ENCODE measurements at regions not wholly inside any gene's neighbourhood (a gene's known extent, or its start where the extent isn't known, plus 50 kb on each side); places are given as distances from the start of the nearest gene placed in this dataset.

- TF ChIP-seq ZHX1 (conservative IDR thresholded peaks at IDR 0.05; ENCODE audit: low read length) (no peak), PHB2 (IDR thresholded peaks at IDR 0.05; ENCODE audit: low read depth) (no peak), CREM (IDR thresholded peaks at IDR 0.05; ENCODE audit: low read depth) (no peak), ZNF282 (CRISPR knock-in tag; IDR thresholded peaks at IDR 0.05) (no peak), TAF9B (IDR thresholded peaks at IDR 0.05; ENCODE audit: partially characterized antibody) (no peak), PHTF2 (CRISPR knock-in tag; IDR thresholded peaks at IDR 0.05) (no peak), NUFIP1 (IDR thresholded peaks at IDR 0.05; ENCODE audit: partially characterized antibody) (no peak), PRMT5 (CRISPR knock-in tag; IDR thresholded peaks at IDR 0.05) (no peak), CREB1 (IDR thresholded peaks at IDR 0.05) (no peak), CREB1 (CRISPR knock-in tag; IDR thresholded peaks at IDR 0.05) (no peak), RBM15 (IDR thresholded peaks at IDR 0.05; ENCODE audit: insufficient read depth, low read length) (no peak)
- TF ChIP-seq, protein P1, sequence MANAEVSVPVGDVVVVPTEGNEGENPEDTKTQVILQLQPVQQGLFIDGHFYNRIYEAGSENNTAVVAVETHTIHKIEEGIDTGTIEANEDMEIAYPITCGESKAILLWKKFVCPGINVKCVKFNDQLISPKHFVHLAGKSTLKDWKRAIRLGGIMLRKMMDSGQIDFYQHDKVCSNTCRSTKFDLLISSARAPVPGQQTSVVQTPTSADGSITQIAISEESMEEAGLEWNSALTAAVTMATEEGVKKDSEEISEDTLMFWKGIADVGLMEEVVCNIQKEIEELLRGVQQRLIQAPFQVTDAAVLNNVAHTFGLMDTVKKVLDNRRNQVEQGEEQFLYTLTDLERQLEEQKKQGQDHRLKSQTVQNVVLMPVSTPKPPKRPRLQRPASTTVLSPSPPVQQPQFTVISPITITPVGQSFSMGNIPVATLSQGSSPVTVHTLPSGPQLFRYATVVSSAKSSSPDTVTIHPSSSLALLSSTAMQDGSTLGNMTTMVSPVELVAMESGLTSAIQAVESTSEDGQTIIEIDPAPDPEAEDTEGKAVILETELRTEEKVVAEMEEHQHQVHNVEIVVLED (CRISPR knock-in tag; IDR thresholded peaks at IDR 0.05) = no peak
- TF ChIP-seq, protein P2, sequence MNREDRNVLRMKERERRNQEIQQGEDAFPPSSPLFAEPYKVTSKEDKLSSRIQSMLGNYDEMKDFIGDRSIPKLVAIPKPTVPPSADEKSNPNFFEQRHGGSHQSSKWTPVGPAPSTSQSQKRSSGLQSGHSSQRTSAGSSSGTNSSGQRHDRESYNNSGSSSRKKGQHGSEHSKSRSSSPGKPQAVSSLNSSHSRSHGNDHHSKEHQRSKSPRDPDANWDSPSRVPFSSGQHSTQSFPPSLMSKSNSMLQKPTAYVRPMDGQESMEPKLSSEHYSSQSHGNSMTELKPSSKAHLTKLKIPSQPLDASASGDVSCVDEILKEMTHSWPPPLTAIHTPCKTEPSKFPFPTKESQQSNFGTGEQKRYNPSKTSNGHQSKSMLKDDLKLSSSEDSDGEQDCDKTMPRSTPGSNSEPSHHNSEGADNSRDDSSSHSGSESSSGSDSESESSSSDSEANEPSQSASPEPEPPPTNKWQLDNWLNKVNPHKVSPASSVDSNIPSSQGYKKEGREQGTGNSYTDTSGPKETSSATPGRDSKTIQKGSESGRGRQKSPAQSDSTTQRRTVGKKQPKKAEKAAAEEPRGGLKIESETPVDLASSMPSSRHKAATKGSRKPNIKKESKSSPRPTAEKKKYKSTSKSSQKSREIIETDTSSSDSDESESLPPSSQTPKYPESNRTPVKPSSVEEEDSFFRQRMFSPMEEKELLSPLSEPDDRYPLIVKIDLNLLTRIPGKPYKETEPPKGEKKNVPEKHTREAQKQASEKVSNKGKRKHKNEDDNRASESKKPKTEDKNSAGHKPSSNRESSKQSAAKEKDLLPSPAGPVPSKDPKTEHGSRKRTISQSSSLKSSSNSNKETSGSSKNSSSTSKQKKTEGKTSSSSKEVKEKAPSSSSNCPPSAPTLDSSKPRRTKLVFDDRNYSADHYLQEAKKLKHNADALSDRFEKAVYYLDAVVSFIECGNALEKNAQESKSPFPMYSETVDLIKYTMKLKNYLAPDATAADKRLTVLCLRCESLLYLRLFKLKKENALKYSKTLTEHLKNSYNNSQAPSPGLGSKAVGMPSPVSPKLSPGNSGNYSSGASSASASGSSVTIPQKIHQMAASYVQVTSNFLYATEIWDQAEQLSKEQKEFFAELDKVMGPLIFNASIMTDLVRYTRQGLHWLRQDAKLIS (CRISPR knock-in tag; IDR thresholded peaks at IDR 0.05) = no peak
These were observed 51.3 kb upstream of the IRX6 start (continued) for GRCh38 chr16:55272744-55273143.

Data from K562 (cell line).